CD4-positive, CD25-positive, alpha-beta regulatory T cell (primary cell): ENCODE measurements at regions not wholly inside any gene's neighbourhood (a gene's known extent, or its start where the extent isn't known, plus 50 kb on each side); places are given as distances from the start of the nearest gene placed in this dataset.

Experiments
- ATAC-seq, 2 donors: fragments of 150-1000 bp; cut with Tn5 transposase; one replicate each; pipeline ENCODE4 v1.10.0; 2021; ENCODE audit warnings: low read depth in 2 of 2, moderate number of reproducible peaks in 2 of 2, moderate library complexity in 1 of 2
- DNase-seq, 3 donors: peaks; one replicate each; pipeline versions ENCODE4 v3.0.0 to v3.0.0-alpha.2; 2012 to 2022; ENCODE audit warnings: mixed read lengths in 1 of 3
- H3K27ac ChIP-seq: one replicate; pipeline ENCODE4 v1.7.0; 2013; ENCODE audit warnings: mild to moderate bottlenecking, low read length; ENCODE audit not compliant: insufficient read depth, poor library complexity, severe bottlenecking
- H3K27me3 ChIP-seq: one replicate; pipeline ENCODE4 v1.7.0; 2013; ENCODE audit warnings: low read length; ENCODE audit not compliant: control insufficient read depth, insufficient read depth
- H3K36me3 ChIP-seq: one replicate; pipeline ENCODE4 v1.7.0; 2013; ENCODE audit warnings: mild to moderate bottlenecking, low read length, moderate library complexity; ENCODE audit not compliant: control insufficient read depth, insufficient read depth
- H3K4me1 ChIP-seq: 2 replicates; pipeline ENCODE4 v1.7.0; 2013; ENCODE audit warnings: mild to moderate bottlenecking, low read length; ENCODE audit not compliant: insufficient read depth, control insufficient read depth, poor library complexity, severe bottlenecking
- H3K4me3 ChIP-seq: one replicate; pipeline ENCODE4 v1.7.0; 2013; ENCODE audit warnings: low read depth, mild to moderate bottlenecking, low read length, moderate library complexity
- H3K9me3 ChIP-seq, 2 experiments: 1 replicate in 1 of 2; 2 replicates in 1 of 2; pipeline ENCODE4 v1.7.0; 2013; ENCODE audit warnings: low read length in 2 of 2, mild to moderate bottlenecking in 1 of 2, moderate library complexity in 1 of 2; ENCODE audit not compliant: control insufficient read depth in 2 of 2
- H3K27ac Mint-ChIP-seq, 3 donors: one replicate each; pipeline ENCODE4 v1.8.0; 2020 to 2022; ENCODE audit warnings: mild to moderate bottlenecking in 3 of 3, mixed read lengths in 3 of 3, moderate library complexity in 2 of 3
- H3K27me3 Mint-ChIP-seq: one replicate; pipeline ENCODE4 v1.8.0; 2022; ENCODE audit warnings: mild to moderate bottlenecking, mixed read lengths
- H3K36me3 Mint-ChIP-seq: one replicate; pipeline ENCODE4 v1.8.0; 2020; ENCODE audit warnings: mixed read lengths
- H3K4me1 Mint-ChIP-seq, 4 donors: one replicate each; pipeline ENCODE4 v1.8.0; 2020 to 2022; ENCODE audit warnings: mixed read lengths in 4 of 4, mild to moderate bottlenecking in 1 of 4
- H3K4me3 Mint-ChIP-seq, 4 donors: one replicate each; pipeline ENCODE4 v1.8.0; 2020 to 2022; ENCODE audit warnings: mild to moderate bottlenecking in 4 of 4, mixed read lengths in 4 of 4, moderate library complexity in 3 of 4
- H3K9me3 Mint-ChIP-seq, 7 donors: one replicate each; pipeline ENCODE4 v1.8.0; 2020 to 2022; ENCODE audit warnings: mixed read lengths in 7 of 7, mild to moderate bottlenecking in 3 of 7, moderate library complexity in 2 of 7

DNA sequence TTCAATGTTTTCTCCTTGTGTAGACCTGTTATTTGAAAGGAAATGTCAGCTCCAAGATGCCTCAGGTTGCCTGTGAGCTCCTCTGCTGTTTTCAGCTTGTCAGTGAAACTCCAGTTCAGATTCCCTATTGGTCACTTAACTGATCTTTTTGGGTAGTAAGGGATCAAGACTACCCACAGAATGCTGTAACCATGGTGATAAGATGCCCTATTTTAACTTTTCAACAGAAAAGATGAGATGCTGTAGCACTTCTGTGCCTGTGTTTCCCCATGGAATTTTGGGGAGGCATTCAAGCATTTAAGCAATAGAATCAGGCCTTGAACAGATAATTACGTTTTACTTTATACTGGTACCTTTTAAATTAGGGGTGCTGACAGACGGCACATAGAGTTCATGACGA lies 106.6 kb upstream of the H2AZ1 start:
- Mint-ChIP-seq H3K27ac (no peak overlapping the region), H3K4me1 (no peaks in the 10 kb centered on the region), H3K36me3 (no peaks in the 10 kb centered on the region), H3K4me3 (no peak overlapping the region), H3K27me3 (peaks cover 25% of the 10 kb centered on the region), H3K9me3 (peaks cover 0 to 2% (median 0%) of the 10 kb centered on the region in 7 donors)
- Histone ChIP-seq H3K9me3 (no peaks in the 10 kb centered on the region), H3K4me1 (no peaks in the 10 kb centered on the region), H3K36me3 (no peaks in the 10 kb centered on the region), H3K4me3 (no peak overlapping the region), H3K27me3 (peaks cover 10% of the 10 kb centered on the region), H3K27ac (no peak overlapping the region)
- ATAC-seq: no peak
- no peak for DNase-seq

DNA sequence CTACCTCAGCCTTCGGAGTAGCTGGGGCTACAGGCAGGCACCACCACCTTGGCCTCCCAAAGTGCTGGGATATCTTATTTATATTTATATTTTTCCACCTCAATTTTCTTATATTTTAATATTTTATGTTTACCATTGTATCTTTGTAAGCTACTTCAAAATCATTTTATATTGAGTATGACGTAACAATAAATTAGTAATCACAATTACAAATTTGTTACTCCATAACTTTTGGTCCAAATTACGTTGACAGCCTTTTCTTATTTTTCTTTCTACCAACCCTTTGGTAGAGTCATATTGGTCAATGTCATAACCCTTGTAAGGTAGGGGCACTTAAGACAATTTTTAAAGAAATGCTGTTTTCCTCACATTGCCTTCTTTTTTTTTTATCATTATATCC lies 104.0 kb upstream of the H2AZ1 start:
- ATAC-seq: no peak
- Histone ChIP-seq H3K9me3 (no peaks in the 10 kb centered on the region), H3K36me3 (no peaks in the 10 kb centered on the region), H3K27me3 (peaks cover 10% of the 10 kb centered on the region), H3K27ac (no peak overlapping the region), H3K4me1 (no peaks in the 10 kb centered on the region), H3K4me3 (no peak overlapping the region)
- Mint-ChIP-seq H3K36me3 (no peaks in the 10 kb centered on the region), H3K27ac (no peak overlapping the region), H3K9me3 (peaks cover 0 to 2% (median 0%) of the 10 kb centered on the region in 7 donors), H3K27me3 (peaks cover 24% of the 10 kb centered on the region), H3K4me1 (no peaks in the 10 kb centered on the region), H3K4me3 (no peak overlapping the region)
- DNase-seq: no peak

DNA sequence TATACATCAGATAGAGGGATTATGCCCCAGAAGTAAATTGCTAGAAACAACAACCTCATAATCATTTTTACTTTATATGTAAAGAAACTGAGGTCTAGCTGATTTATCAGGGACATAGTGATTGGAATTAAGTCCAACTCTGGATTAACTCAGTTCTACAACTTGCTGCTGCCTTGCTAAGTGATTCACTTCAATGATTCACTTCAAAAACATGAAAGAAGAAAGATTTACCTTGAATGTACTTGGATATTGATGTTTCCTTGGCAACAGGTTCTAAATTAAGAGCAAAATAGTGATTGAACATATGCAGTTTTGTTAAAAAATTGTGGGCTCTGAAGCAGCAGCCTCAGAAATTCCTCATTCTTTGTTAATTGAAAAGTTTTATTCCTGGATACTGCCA lies 99.8 kb upstream of the H2AZ1 start:
- Mint-ChIP-seq H3K36me3 (no peaks in the 10 kb centered on the region), H3K27me3 (peaks cover 5% of the 10 kb centered on the region), H3K27ac (no peak overlapping the region), H3K9me3 (peaks cover 0 to under 1% (median 0%) of the 10 kb centered on the region in 7 donors), H3K4me1 (no peaks in the 10 kb centered on the region), H3K4me3 (no peak overlapping the region)
- H3K27me3 ChIP-seq: peaks cover 5% of the 10 kb centered on the region
- no peaks in the 10 kb centered on the region for H3K4me1 ChIP-seq
- no peaks in the 10 kb centered on the region for H3K9me3 ChIP-seq
- ATAC-seq (no peak), DNase-seq (no peak)
- H3K4me3 ChIP-seq: no peak overlapping the region
- H3K36me3 ChIP-seq: no peaks in the 10 kb centered on the region
- no peak overlapping the region for H3K27ac ChIP-seq

DNA sequence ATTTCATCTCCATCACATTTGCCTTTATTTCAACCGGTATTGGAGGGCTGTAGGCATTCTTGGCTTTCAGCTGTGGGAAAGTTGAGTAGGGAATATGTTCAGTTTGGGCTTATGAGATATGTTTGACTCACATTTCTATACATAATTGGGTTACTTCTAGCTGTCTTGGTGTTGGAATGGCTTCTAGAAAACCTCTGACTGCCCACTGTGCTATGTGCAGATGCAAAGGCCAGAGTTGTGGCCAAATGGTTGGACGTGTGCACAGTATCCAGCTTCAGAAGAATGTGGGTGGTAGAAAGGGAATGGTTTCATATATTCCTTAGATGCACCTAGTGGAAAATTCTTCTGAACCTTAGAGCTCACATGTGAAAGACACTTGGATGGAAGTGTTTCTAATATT lies 92.6 kb upstream of the H2AZ1 start:
- Histone ChIP-seq H3K27me3 (no peaks in the 10 kb centered on the region), H3K36me3 (no peaks in the 10 kb centered on the region), H3K9me3 (no peaks in the 10 kb centered on the region), H3K4me1 (no peaks in the 10 kb centered on the region), H3K4me3 (no peak overlapping the region), H3K27ac (no peak overlapping the region)
- Mint-ChIP-seq H3K27ac (no peak overlapping the region), H3K4me1 (no peaks in the 10 kb centered on the region), H3K36me3 (no peaks in the 10 kb centered on the region), H3K4me3 (no peak overlapping the region), H3K27me3 (peaks cover 1% of the 10 kb centered on the region), H3K9me3 (peaks cover 0 to 5% (median 0%) of the 10 kb centered on the region in 7 donors)
- ATAC-seq (no peak), DNase-seq (no peak)

DNA sequence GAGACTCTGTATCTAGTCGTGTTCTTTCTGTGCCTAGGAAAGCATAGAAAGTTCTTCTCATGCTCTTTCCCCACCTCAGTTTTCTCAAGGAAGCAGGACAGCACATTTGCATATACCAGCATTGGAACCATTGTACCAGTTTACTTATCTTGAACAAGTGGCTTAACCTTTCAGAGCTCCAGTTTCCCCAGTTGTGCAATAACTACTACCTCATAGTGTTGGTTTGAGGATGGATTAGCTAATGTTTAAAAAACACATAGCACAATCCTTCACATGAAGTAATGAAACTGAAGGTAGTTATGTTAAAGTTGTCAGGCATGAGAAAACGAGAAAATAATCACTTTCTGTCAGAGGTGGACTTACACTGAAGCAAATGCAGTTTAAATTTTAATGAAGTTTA lies 92.2 kb upstream of the H2AZ1 start:
- no peaks in the 10 kb centered on the region for H3K9me3 ChIP-seq
- no peak overlapping the region for H3K4me3 ChIP-seq
- H3K4me3 Mint-ChIP-seq: no peak overlapping the region
- H3K27ac Mint-ChIP-seq: no peak overlapping the region
- H3K36me3 ChIP-seq: no peaks in the 10 kb centered on the region
- no peaks in the 10 kb centered on the region for H3K4me1 ChIP-seq
- H3K27me3 Mint-ChIP-seq: peaks cover 4% of the 10 kb centered on the region
- H3K36me3 Mint-ChIP-seq: no peaks in the 10 kb centered on the region
- H3K9me3 Mint-ChIP-seq: peaks cover 0 to 5% (median 0%) of the 10 kb centered on the region in 7 donors
- DNase-seq: no peak
- no peaks in the 10 kb centered on the region for H3K4me1 Mint-ChIP-seq
- no peaks in the 10 kb centered on the region for H3K27me3 ChIP-seq
- no peak overlapping the region for H3K27ac ChIP-seq
- ATAC-seq: no peak

DNA sequence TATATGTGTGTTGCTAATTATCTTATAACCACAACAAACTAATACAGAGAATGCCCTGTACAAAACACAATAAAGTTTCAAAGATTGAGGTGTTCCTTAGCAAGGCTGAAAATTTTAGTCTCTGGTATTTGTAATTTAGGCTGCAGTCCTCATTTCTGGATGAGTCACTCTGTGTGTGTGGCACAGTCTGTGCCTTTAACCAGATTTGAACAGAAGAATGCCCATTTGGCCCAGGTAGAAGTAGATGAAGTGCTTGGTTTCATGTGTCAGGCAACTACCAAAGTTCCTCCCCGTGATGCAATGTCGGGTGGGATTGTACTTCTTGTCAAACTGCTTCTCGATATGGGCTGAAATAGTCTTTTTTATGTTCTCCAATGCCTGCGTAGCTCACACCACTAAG lies 91.6 kb upstream of the H2AZ1 start:
- Histone ChIP-seq H3K4me3 (no peak overlapping the region), H3K9me3 (no peaks in the 10 kb centered on the region), H3K27me3 (no peaks in the 10 kb centered on the region), H3K36me3 (no peaks in the 10 kb centered on the region), H3K27ac (no peak overlapping the region), H3K4me1 (no peaks in the 10 kb centered on the region)
- Mint-ChIP-seq H3K27me3 (peaks cover 4% of the 10 kb centered on the region), H3K4me3 (no peak overlapping the region), H3K9me3 (peaks cover 0 to 5% (median under 1%) of the 10 kb centered on the region in 7 donors), H3K4me1 (no peaks in the 10 kb centered on the region), H3K36me3 (no peaks in the 10 kb centered on the region), H3K27ac (no peak overlapping the region)
- ATAC-seq: no peak
- DNase-seq: no peak

DNA sequence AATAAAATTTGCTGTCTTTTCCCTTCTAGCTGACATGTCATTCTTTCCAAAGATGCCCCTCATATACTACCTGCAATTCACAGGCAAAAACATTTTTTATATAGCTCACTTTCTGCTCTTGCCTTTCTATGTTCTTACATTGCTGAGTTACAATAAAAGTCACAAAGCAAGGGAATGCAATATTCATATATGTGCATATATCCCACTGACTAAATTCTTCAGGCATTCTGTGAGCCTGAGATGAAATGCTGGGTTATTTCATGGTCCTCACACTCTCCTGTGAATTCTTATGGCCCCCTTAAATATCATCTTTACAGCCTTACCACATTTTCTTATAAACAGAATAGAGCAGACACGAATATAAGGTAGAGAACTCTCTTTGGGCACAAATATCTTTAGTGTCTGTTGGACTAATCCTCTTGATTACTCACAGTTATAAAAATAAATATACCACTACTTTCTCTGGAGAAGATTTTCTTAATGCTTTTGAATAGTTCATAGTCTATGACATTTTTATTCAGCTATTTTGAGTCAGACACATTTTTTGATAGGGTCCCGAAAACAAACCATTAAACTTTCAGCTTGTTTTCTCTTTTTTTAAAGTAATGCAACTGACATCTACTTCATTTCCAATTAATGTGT lies 84.1 kb upstream of the H2AZ1 start:
- H3K4me1 ChIP-seq: no peaks in the 10 kb centered on the region
- H3K9me3 ChIP-seq: no peaks in the 10 kb centered on the region
- Mint-ChIP-seq H3K36me3 (no peaks in the 10 kb centered on the region), H3K27ac (no peak overlapping the region), H3K27me3 (peaks cover 4% of the 10 kb centered on the region), H3K4me1 (no peaks in the 10 kb centered on the region), H3K9me3 (peaks cover 2 to 7% (median 4%) of the 10 kb centered on the region in 7 donors), H3K4me3 (no peak overlapping the region)
- no peak overlapping the region for H3K4me3 ChIP-seq
- H3K27me3 ChIP-seq: no peaks in the 10 kb centered on the region
- H3K36me3 ChIP-seq: no peaks in the 10 kb centered on the region
- no peak overlapping the region for H3K27ac ChIP-seq
- ATAC-seq: no peak
- no peak for DNase-seq

DNA sequence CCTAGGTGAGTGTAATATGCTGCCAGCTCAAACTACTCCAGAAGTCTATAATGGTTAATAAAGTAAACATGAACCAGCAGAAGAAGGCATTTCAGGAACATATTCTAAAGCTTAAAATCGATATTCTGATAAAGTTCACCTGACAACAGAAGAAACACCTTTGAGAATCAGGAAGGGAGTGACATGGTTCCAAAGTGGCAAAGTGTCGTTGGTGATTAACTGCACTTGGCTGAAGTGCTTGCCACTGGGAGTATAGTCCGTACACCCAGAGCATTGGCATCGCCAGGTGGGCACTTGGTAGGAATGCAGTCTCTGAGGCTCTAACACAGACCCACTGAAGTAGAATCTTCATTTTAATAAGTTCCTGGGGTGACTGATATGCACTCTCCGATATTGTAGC lies 76.0 kb upstream of the H2AZ1 start:
- H3K4me3 Mint-ChIP-seq: no peak overlapping the region
- no peak overlapping the region for H3K4me3 ChIP-seq
- H3K36me3 Mint-ChIP-seq: no peaks in the 10 kb centered on the region
- H3K4me1 ChIP-seq: no peaks in the 10 kb centered on the region
- no peaks in the 10 kb centered on the region for H3K4me1 Mint-ChIP-seq
- no peaks in the 10 kb centered on the region for H3K36me3 ChIP-seq
- H3K27ac ChIP-seq: no peak overlapping the region
- H3K27me3 ChIP-seq: no peaks in the 10 kb centered on the region
- H3K9me3 ChIP-seq: no peaks in the 10 kb centered on the region
- no peak overlapping the region for H3K27ac Mint-ChIP-seq
- no peak for ATAC-seq
- peaks cover 0 to 2% (median 0%) of the 10 kb centered on the region in 7 donors for H3K9me3 Mint-ChIP-seq
- no peak for DNase-seq
- peaks cover 12% of the 10 kb centered on the region for H3K27me3 Mint-ChIP-seq
